Right lobe of liver (tissue), 4 donors: ENCODE measurements at regions not wholly inside any gene's neighbourhood (a gene's known extent, or its start where the extent isn't known, plus 50 kb on each side); places are given as distances from the start of the nearest gene placed in this dataset.

Experiments
- POLR2A ChIP-seq: fragments of 450-650 bp; IDR thresholded peaks from one replicate; pipeline ENCODE4 v1.6.1; 2017; ENCODE audit warnings: antibody characterized with exemption, mild to moderate bottlenecking
- TF ChIP-seq, protein P1 (sequence below), 4 donors: fragments of 200-600 bp in 3 of 4; fragments of 450-650 bp in 1 of 4; IDR thresholded peaks; one replicate each; pipeline versions ENCODE4 v1.5.1 to v1.8.0; 2016 to 2022; ENCODE audit warnings: antibody characterized with exemption in 4 of 4, mild to moderate bottlenecking in 2 of 4
- donor health status: DM: no; HTN: no; CAD: no.
- donor health status: DM: no; HTN: no; CAD: no.
- donor health status: DM: no; HTN: yes; CAD: no.

DNA sequence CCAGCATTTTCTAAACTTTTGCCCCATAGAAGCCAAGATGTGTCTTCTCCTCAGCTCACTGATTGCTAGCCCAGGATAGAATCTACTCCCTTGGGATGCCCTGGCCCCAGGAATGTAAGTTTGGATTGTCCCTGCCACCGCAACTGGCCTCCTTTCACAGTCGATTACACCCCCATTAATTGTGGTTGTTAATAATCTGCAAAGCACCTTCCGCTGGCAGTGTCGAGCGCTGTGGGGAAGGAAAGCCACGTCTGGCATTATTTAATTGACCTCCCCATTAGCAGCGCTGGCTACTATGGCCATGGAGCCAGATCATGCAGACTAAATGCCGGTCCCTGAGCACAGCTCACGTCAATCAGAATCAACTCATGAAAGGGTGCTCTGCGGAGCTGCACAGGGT is 597.3 kb upstream of the PLXNA2 start:
- TF ChIP-seq, protein P1, sequence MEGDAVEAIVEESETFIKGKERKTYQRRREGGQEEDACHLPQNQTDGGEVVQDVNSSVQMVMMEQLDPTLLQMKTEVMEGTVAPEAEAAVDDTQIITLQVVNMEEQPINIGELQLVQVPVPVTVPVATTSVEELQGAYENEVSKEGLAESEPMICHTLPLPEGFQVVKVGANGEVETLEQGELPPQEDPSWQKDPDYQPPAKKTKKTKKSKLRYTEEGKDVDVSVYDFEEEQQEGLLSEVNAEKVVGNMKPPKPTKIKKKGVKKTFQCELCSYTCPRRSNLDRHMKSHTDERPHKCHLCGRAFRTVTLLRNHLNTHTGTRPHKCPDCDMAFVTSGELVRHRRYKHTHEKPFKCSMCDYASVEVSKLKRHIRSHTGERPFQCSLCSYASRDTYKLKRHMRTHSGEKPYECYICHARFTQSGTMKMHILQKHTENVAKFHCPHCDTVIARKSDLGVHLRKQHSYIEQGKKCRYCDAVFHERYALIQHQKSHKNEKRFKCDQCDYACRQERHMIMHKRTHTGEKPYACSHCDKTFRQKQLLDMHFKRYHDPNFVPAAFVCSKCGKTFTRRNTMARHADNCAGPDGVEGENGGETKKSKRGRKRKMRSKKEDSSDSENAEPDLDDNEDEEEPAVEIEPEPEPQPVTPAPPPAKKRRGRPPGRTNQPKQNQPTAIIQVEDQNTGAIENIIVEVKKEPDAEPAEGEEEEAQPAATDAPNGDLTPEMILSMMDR (IDR thresholded peaks at IDR 0.05): no peak
- TF ChIP-seq POLR2A: no peak
